DLD1 (cell line): ENCODE measurements at regions not wholly inside any gene's neighbourhood (a gene's known extent, or its start where the extent isn't known, plus 50 kb on each side); places are given as distances from the start of the nearest gene placed in this dataset.
"Not testable (repeated sequence)": the region's sequence is repeated elsewhere in the genome, so short reads cannot be mapped to it uniquely, and the experiment has no call there.

Experiments used
- in situ Hi-C: cut with HindIII; loops from 2 replicates; pipeline ENCODE4 v1.10.0; 2017; ENCODE audit warnings: low sequenced_read_pairs

DNA sequence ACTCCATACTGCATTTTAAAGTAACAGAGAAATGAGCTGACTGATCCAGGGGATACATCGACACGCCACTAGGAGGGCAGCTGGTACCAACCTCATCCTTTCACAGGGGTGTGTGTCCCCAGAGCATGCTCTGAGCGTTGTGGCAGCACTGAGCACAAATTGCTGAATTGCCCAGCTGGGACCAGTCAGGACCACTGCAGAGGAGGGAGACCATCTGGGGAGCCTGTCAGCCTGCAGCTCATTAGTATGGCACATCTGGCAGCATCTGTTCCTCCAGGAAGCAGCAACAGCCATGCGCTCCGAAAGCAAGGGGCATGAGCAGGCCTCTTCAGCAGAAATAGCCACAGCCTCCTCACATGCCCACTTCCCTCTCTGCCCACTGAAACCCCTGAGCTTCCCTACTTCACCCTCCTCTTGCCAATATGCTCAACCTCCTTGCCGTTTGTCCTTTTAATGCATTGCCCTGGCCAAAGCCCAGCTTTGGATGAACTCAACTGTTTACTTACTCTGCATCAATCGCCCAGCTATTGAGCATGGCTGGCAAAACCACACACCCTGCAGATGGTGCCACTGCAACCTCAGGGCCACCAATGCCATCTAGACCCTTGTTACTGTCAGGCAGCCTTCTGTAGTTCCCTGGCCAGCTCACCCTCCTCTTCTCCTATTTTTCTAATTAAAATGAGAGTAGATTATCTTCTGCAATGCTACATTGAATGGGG is 77.6 kb upstream of the NEDD9 start:
- in situ Hi-C loops = no loop called here

GRCh38 chr6:11307226-11307625 is 74.8 kb upstream of the NEDD9 start:
- in situ Hi-C loops = no loop called here

GRCh38 chr6:11304946-11305345 is 72.5 kb upstream of the NEDD9 start:
- in situ Hi-C loops = no loop called here

DNA sequence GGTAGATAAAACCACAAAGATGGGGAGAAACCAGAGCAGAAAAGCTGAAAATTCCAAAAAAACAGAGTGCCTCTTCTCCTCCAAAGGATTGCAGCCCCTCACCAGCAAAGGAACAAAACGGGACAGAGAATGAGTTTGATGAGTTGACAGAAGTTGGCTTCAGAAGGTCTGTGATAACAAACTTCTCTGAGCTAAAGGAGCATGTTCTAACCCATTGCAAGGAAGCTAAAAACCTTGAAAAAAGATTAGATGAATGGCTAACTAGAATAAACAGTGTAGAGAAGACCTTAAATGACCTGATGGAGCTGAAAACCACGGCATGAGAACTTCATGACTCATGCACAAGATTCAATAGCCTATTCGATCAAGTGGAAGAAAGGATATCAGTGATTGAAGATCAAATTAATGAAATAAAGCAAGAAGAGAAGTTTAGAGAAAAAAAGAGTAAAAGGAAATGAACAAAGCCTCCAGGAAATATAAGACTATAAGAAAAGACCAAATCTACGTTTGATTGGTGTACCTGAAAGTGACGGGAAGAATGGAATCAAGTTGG is 67.5 kb upstream of the NEDD9 start:
- in situ Hi-C loops = not testable (repeated sequence)

DNA sequence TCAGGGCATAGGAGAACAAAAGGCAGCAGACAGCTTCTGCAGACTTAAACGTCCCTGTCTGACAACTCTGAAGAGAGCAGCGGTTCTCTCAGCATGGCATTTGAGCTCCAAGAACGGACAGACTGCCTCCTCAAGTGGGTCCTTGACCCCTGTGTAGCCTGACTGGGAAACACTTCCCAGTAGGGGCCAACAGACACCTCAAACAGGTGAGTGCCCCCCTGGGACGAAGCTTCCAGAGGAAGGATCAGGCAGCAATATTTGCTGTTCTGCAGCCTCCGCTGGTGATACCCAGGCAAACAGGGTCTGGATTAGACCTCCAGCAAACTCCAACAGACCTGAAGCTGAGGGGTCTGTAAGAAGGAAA is 66.9 kb upstream of the NEDD9 start:
- in situ Hi-C loops = not testable (repeated sequence)

- in situ Hi-C loops = no loop called here
Measured at GRCh38 chr6:11298651-11299420, 66.4 kb upstream of the NEDD9 start.

- in situ Hi-C loops = no loop called here
Measured at GRCh38 chr6:11297376-11297729, 64.9 kb upstream of the NEDD9 start.

- in situ Hi-C loops = no loop called here
Measured at GRCh38 chr6:11296449-11297375, 64.2 kb upstream of the NEDD9 start.

- in situ Hi-C loops = no loop called here
Measured at GRCh38 chr6:11295969-11296368, 63.5 kb upstream of the NEDD9 start.

- in situ Hi-C loops = no loop called here
Measured at GRCh38 chr6:11294228-11294627, 61.8 kb upstream of the NEDD9 start.

GRCh38 chr6:11292594-11293236 is 60.2 kb upstream of the NEDD9 start:
- in situ Hi-C loops = no loop called here

DNA sequence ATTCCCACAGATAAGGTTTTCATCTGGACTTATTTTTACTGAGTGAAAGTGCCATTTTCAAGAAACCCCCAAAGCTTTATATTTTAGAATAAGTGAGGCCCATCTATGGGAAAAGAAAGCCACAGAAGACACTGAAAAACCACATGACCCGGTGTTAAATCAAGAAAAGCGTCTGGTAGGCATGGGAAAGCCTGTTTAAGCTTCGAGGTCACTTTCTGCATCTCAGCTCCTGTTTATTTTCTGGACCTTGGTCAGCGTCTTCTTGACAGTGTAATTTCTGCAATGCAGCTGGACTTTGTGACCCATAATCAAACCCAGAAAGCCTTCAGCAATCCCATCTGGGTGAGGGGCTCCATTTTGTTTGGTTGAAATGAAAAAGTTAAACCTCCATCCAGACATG is 59.6 kb upstream of the NEDD9 start:
- in situ Hi-C loops = no loop called here

- in situ Hi-C loops = no loop called here
Measured at GRCh38 chr6:11291582-11291981, 59.1 kb upstream of the NEDD9 start.

DNA sequence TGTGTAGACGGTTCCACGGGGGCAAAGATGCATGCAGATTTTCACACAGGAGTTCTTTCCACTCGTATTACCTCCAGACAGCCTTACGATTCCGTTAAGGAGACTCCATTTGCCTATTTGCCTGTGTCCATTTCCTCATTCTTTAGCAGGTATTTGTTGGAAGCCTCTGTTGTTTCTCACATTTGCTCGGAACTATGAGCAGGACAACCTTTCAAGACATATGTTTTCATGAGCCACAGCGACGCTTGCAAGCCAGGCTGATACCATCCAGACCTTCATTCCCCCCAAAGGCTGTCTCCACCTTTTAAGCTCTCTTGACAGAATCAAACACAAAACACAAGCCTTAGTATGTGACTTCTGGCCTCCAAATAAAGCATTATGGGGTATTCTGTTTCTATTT is 57.6 kb upstream of the NEDD9 start:
- in situ Hi-C loops = no loop called here

DNA sequence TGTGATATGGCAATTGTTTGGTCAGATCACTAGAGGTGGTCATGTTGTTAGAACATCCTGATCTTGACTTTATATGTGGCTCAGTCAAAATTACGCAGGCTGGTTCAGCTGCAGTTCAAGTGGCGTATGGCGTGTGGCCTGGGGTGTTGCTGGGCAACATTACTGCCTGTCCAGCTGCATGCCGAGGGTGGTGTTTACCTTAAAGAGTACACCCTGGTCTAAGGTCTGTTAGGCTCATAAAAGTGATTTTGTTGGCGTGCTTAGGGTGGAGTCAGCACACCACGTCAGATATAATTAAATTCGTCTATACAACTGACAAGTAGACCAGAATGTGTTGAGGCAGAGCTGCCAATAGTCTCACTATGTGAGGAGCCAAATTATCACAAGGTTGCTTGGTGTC is 55.6 kb upstream of the NEDD9 start:
- in situ Hi-C loops = no loop called here

DNA sequence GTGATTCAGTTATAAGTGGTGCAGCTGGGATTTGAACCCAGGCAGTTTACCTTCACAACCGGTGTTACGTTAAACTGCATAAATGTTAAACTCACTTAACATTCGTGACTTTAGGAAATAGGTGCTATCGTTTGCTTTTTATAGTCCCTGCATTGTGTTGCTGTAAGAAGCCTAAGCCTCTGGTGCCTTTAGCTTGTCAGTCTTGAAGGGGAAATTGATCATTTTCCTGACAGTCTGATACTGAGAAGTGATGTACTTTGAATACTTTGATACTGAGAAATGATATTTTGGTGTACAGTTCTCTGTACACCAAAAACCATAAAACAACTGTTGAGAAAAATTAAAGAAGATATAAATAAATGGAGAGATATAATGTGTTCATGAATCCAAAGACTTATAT is 52.5 kb upstream of the NEDD9 start:
- in situ Hi-C loops = no loop called here

GRCh38 chr6:11283629-11284028 is 51.2 kb upstream of the NEDD9 start:
- in situ Hi-C loops = no loop called here

DNA sequence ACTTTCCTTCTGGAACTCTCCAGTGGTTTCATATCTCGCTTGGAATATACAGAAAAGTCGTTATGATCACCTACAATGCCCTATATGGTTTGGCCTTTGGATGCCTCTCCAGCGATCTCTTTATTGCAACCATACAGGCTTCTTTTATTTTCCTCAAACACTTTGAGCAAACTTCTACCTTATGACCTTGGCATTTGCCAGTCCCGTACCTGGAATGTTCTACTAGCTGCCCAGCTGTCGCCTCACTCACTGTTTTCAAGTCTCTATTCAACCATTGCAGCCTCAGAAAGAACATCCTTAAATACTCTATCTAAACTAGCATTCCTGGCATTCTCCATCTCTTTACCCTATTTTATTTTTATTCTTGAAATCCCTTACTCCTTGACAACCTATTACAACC is 50.4 kb upstream of the NEDD9 start:
- in situ Hi-C loops = no loop called here
